IMR-90 (cell line): ENCODE measurements at regions not wholly inside any gene's neighbourhood (a gene's known extent, or its start where the extent isn't known, plus 50 kb on each side); places are given as distances from the start of the nearest gene placed in this dataset.

Source experiments
- CTCF ChIP-seq: conservative IDR thresholded peaks from 2 replicates; pipeline ENCODE4 v1.5.1; 2012; ENCODE audit warnings: mild to moderate bottlenecking, low read depth, low read length, improper control_type of control experiment
- ELK1 ChIP-seq: fragments of 150-350 bp; IDR thresholded peaks from 2 replicates; pipeline ENCODE4 v1.6.1; 2016; ENCODE audit warnings: low read depth, mild to moderate bottlenecking, low read length, moderate library complexity, borderline replicate concordance
- MAZ ChIP-seq: IDR thresholded peaks from 2 replicates; pipeline ENCODE4 v1.6.1; 2012; ENCODE audit warnings: low read depth, mild to moderate bottlenecking, low read length, improper control_type of control experiment, moderate library complexity, borderline replicate concordance
- POLR2A ChIP-seq: IDR thresholded peaks from 2 replicates; pipeline ENCODE4 v1.6.1; 2012; ENCODE audit warnings: mild to moderate bottlenecking, low read depth, low read length
- RAD21 ChIP-seq: IDR thresholded peaks from 2 replicates; pipeline ENCODE4 v1.6.1; 2012; ENCODE audit warnings: low read length, improper control_type of control experiment
- RCOR1 ChIP-seq: IDR thresholded peaks from 2 replicates; pipeline ENCODE4 v1.6.1; 2012; ENCODE audit warnings: mild to moderate bottlenecking, low read length, improper control_type of control experiment; ENCODE audit not compliant: insufficient replicate concordance
- RFX5 ChIP-seq: IDR thresholded peaks from 2 replicates; pipeline ENCODE4 v1.8.0; 2012; ENCODE audit warnings: low read depth, mild to moderate bottlenecking, low read length, moderate library complexity

DNA sequence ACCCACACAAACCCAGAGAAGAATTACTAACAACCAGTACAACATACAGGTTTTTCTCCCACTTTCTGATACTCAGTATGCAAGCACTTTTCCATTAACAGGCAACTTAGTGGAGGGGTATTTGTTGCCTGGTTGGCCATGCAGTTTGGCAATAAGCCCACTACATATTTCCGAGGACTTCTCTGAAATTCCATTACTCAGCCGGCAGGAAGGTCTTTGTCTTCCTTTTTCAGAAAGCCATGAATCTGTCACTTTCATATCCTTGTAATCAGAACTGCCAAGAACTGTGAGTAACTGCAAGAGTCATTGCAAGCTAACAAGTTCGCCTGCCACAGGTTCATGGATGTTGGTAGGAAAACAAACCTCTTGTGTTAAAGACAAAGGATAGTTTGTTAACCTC, 422.3 kb upstream of the ROBO1 start:
- no peak for TF ChIP-seq MAZ
- TF ChIP-seq CTCF, result no peak
- no peak for TF ChIP-seq POLR2A
- no peak for TF ChIP-seq ELK1
- no peak for TF ChIP-seq RFX5
- no peak for TF ChIP-seq RAD21
- no peak for TF ChIP-seq RCOR1
